Skeletal muscle tissue (tissue), 4 donors: ENCODE measurements at regions not wholly inside any gene's neighbourhood (a gene's known extent, or its start where the extent isn't known, plus 50 kb on each side); places are given as distances from the start of the nearest gene placed in this dataset. TPM values are rescaled to one million over a fixed set of nuclear protein-coding genes. Genes with fewer than 3 reads are reported as not detected.

Source experiments
- H3K27ac ChIP-seq: one replicate; pipeline ENCODE4 v1.7.0; 2013; ENCODE audit warnings: mild to moderate bottlenecking, low read depth, low read length, inconsistent platforms
- H3K27me3 ChIP-seq, 3 donors: one replicate each; pipeline ENCODE4 v1.7.0; 2013; ENCODE audit warnings: low read length in 3 of 3; ENCODE audit not compliant: control insufficient read depth in 3 of 3, insufficient read depth in 3 of 3
- H3K36me3 ChIP-seq, 3 donors: one replicate each; pipeline ENCODE4 v1.7.0; 2013; ENCODE audit warnings: low read length in 3 of 3; ENCODE audit not compliant: control insufficient read depth in 3 of 3, insufficient read depth in 3 of 3
- H3K4me1 ChIP-seq, 3 donors: one replicate each; pipeline ENCODE4 v1.7.0; 2013; ENCODE audit warnings: low read length in 3 of 3, mild to moderate bottlenecking in 3 of 3; ENCODE audit not compliant: control insufficient read depth in 3 of 3, insufficient read depth in 3 of 3
- H3K4me3 ChIP-seq, 3 donors: one replicate each; pipeline ENCODE4 v1.7.0; 2013; ENCODE audit warnings: low read length in 3 of 3
- H3K9ac ChIP-seq, 3 donors: one replicate each; pipeline ENCODE4 v1.7.0; 2013; ENCODE audit warnings: low read length in 3 of 3, mild to moderate bottlenecking in 3 of 3, moderate library complexity in 2 of 3, low read depth in 1 of 3
- H3K9me3 ChIP-seq, 3 donors: one replicate each; pipeline ENCODE4 v1.7.0; 2013; ENCODE audit warnings: low read length in 3 of 3; ENCODE audit not compliant: control insufficient read depth in 3 of 3
- small RNA-seq: library from RNA; depleted of rRNA; stranded (forward); fragments of <200 nt; gene quantifications from one replicate; pipeline ENCODE3, GENCODE V24; 2014
- donor health status: Osteomylitis.

GRCh38 chr6:155519176-155519738 lies 63.6 kb upstream of the NOX3 start:
- H3K36me3 ChIP-seq = no peaks in the 10 kb centered on the region

GRCh38 chr6:155517294-155517693 lies 61.7 kb upstream of the NOX3 start:
- H3K4me3 ChIP-seq = no peak overlapping the region
- H3K9me3 ChIP-seq = peaks cover 0 to 2% (median 0%) of the 10 kb centered on the region in 3 donors
- no peak overlapping the region for H3K9ac ChIP-seq
- no peak overlapping the region for H3K27ac ChIP-seq
- H3K27me3 ChIP-seq = no peaks in the 10 kb centered on the region
- no peaks in the 10 kb centered on the region for H3K36me3 ChIP-seq
- H3K4me1 ChIP-seq = no peaks in the 10 kb centered on the region

More at GRCh38 chr6:155519176-155519738, 63.6 kb upstream of the NOX3 start:
- Histone ChIP-seq H3K27ac (no peak overlapping the region), H3K4me3 (no peak overlapping the region), H3K9me3 (peaks cover 0 to 2% (median 0%) of the 10 kb centered on the region in 3 donors), H3K4me1 (no peaks in the 10 kb centered on the region), H3K9ac (no peak overlapping the region), H3K27me3 (no peaks in the 10 kb centered on the region)

GRCh38 chr6:155510879-155511278 lies 55.2 kb upstream of the NOX3 start:
- Histone ChIP-seq H3K36me3 (no peaks in the 10 kb centered on the region), H3K9ac (no peak overlapping the region), H3K27ac (no peak overlapping the region), H3K9me3 (no peaks in the 10 kb centered on the region), H3K27me3 (no peaks in the 10 kb centered on the region), H3K4me1 (peaks cover 2 to 4% (median 2%) of the 10 kb centered on the region in 3 donors), H3K4me3 (no peak overlapping the region)

- Histone ChIP-seq H3K9me3 (no peaks in the 10 kb centered on the region), H3K27me3 (no peaks in the 10 kb centered on the region), H3K9ac (no peak overlapping the region), H3K27ac (no peak overlapping the region), H3K4me1 (peaks cover 2 to 8% (median 7%) of the 10 kb centered on the region in 3 donors), H3K36me3 (no peaks in the 10 kb centered on the region), H3K4me3 (no peak overlapping the region)
These were observed 54.3 kb upstream of the NOX3 start for GRCh38 chr6:155509743-155510475.

- H3K27me3 ChIP-seq = no peaks in the 10 kb centered on the region
These were observed 50.0 kb upstream of the NOX3 start for GRCh38 chr6:155505608-155505989.

More at GRCh38 chr6:155505608-155505989, 50.0 kb upstream of the NOX3 start:
- Histone ChIP-seq H3K27ac (no peak overlapping the region), H3K4me1 (peaks cover 2 to 8% (median 8%) of the 10 kb centered on the region in 3 donors), H3K4me3 (no peak overlapping the region), H3K9me3 (no peaks in the 10 kb centered on the region), H3K36me3 (no peaks in the 10 kb centered on the region), H3K9ac (no peak overlapping the region)

Small RNA genes lying in the stretch of these regions (small RNA-seq; reads per million reads assigned to genes)
- gene MIR1202 (not detected), gene RNU7-152P (not detected), gene SNORD28B (not detected)
